ENCODE measurements at regions not wholly inside any gene's neighbourhood (a gene's known extent, or its start where the extent isn't known, plus 50 kb on each side); places are given as distances from the start of the nearest gene placed in this dataset.

GRCh38 chr10:4733150-4733842 is 92.7 kb upstream of the AKR1E2 start:
- Histone ChIP-seq H2AFZ (ENCODE audit: control insufficient read depth, low read length) (peak overlapping the region; percentile 53), H3K9me1 (ENCODE audit: control insufficient read depth, extremely low read depth, insufficient read depth, low read length) (no peaks in the 10 kb centered on the region), H3K9me3 (ENCODE audit: control insufficient read depth, low read depth, low read length) (no peaks in the 10 kb centered on the region), H3K9ac (ENCODE audit: control insufficient read depth, extremely low read depth, insufficient read depth, low read length) (peak overlapping the region; percentile 46), H3K27me3 (ENCODE audit: control insufficient read depth, extremely low read depth, insufficient read depth, low read length) (no peaks in the 10 kb centered on the region), H4K20me1 (ENCODE audit: control insufficient read depth, extremely low read depth, insufficient read depth, low read length) (no peaks in the 10 kb centered on the region), H3K79me2 (ENCODE audit: control insufficient read depth, insufficient read depth, low read length) (no peaks in the 10 kb centered on the region), H3K27ac (ENCODE audit: control insufficient read depth, insufficient read depth, low read length) (peak overlapping the region; percentile 70), H3K36me3 (ENCODE audit: control insufficient read depth in 2 of 2, extremely low read depth in 1 of 2, insufficient read depth in 2 of 2, low read length in 2 of 2) (no peaks in the 10 kb centered on the region), H3K4me1 (ENCODE audit: control insufficient read depth, extremely low read depth, insufficient read depth, low read length) (peaks cover 13% of the 10 kb centered on the region), H3K4me3 (ENCODE audit: control insufficient read depth in 2 of 3, extremely low read depth in 1 of 3, insufficient read depth in 2 of 3, low read depth in 1 of 3, low read length in 3 of 3) (no peak overlapping the region), H3K4me2 (ENCODE audit: control insufficient read depth, extremely low read depth, insufficient read depth, low read depth, low read length) (peak overlapping the region; percentile 55)
- dilution Hi-C loops (cut with MboI; ENCODE audit: extremely low pct_ligation_motif_present, low sequenced_read_pairs) = no loop called here
- FAIRE-seq = peak; percentile 99
- peak; percentile 78 for DNase-seq (ENCODE audit: low read depth, low spot score)
- no peak for TF ChIP-seq EZH2 (IDR thresholded peaks at IDR 0.05; ENCODE audit: low read length)
- TF ChIP-seq, protein P1, sequence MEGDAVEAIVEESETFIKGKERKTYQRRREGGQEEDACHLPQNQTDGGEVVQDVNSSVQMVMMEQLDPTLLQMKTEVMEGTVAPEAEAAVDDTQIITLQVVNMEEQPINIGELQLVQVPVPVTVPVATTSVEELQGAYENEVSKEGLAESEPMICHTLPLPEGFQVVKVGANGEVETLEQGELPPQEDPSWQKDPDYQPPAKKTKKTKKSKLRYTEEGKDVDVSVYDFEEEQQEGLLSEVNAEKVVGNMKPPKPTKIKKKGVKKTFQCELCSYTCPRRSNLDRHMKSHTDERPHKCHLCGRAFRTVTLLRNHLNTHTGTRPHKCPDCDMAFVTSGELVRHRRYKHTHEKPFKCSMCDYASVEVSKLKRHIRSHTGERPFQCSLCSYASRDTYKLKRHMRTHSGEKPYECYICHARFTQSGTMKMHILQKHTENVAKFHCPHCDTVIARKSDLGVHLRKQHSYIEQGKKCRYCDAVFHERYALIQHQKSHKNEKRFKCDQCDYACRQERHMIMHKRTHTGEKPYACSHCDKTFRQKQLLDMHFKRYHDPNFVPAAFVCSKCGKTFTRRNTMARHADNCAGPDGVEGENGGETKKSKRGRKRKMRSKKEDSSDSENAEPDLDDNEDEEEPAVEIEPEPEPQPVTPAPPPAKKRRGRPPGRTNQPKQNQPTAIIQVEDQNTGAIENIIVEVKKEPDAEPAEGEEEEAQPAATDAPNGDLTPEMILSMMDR (optimal IDR thresholded peaks at IDR 0.05 in 1 of 3, IDR thresholded peaks at IDR 0.05 in 1 of 3, conservative IDR thresholded peaks at IDR 0.05 in 1 of 3; ENCODE audit: extremely low read depth in 1 of 3, insufficient read depth in 2 of 3, low read length in 3 of 3) = no peak

GRCh38 chr10:4730998-4731397 is 95.0 kb upstream of the AKR1E2 start:
- Histone ChIP-seq H3K27ac (ENCODE audit: control insufficient read depth, insufficient read depth, low read length) (no peak overlapping the region), H3K36me3 (ENCODE audit: control insufficient read depth in 2 of 2, extremely low read depth in 1 of 2, insufficient read depth in 2 of 2, low read length in 2 of 2) (no peaks in the 10 kb centered on the region), H2AFZ (ENCODE audit: control insufficient read depth, low read length) (no peak overlapping the region), H3K9me3 (ENCODE audit: control insufficient read depth, low read depth, low read length) (no peaks in the 10 kb centered on the region), H4K20me1 (ENCODE audit: control insufficient read depth, extremely low read depth, insufficient read depth, low read length) (no peaks in the 10 kb centered on the region), H3K4me2 (ENCODE audit: control insufficient read depth, extremely low read depth, insufficient read depth, low read depth, low read length) (no peak overlapping the region), H3K9me1 (ENCODE audit: control insufficient read depth, extremely low read depth, insufficient read depth, low read length) (no peaks in the 10 kb centered on the region), H3K4me3 (ENCODE audit: control insufficient read depth in 2 of 3, extremely low read depth in 1 of 3, insufficient read depth in 2 of 3, low read depth in 1 of 3, low read length in 3 of 3) (no peak overlapping the region), H3K27me3 (ENCODE audit: control insufficient read depth, extremely low read depth, insufficient read depth, low read length) (no peaks in the 10 kb centered on the region), H3K9ac (ENCODE audit: control insufficient read depth, extremely low read depth, insufficient read depth, low read length) (no peak overlapping the region), H3K79me2 (ENCODE audit: control insufficient read depth, insufficient read depth, low read length) (no peaks in the 10 kb centered on the region), H3K4me1 (ENCODE audit: control insufficient read depth, extremely low read depth, insufficient read depth, low read length) (peaks cover 17% of the 10 kb centered on the region)
- TF ChIP-seq, protein P1 (optimal IDR thresholded peaks at IDR 0.05 in 1 of 3, IDR thresholded peaks at IDR 0.05 in 1 of 3, conservative IDR thresholded peaks at IDR 0.05 in 1 of 3; ENCODE audit: extremely low read depth in 1 of 3, insufficient read depth in 2 of 3, low read length in 3 of 3) = no peak
- no peak for TF ChIP-seq EZH2 (IDR thresholded peaks at IDR 0.05; ENCODE audit: low read length)
- DNase-seq (ENCODE audit: low read depth, low spot score) = no peak
- FAIRE-seq = no peak
- dilution Hi-C loops (cut with MboI; ENCODE audit: extremely low pct_ligation_motif_present, low sequenced_read_pairs) = no loop called here

All from keratinocyte (primary cell).